ENCODE measurements at regions not wholly inside any gene's neighbourhood (a gene's known extent, or its start where the extent isn't known, plus 50 kb on each side); places are given as distances from the start of the nearest gene placed in this dataset.
"Not testable (repeated sequence)": the region's sequence is repeated elsewhere in the genome, so short reads cannot be mapped to it uniquely, and the experiment has no call there.

DNA sequence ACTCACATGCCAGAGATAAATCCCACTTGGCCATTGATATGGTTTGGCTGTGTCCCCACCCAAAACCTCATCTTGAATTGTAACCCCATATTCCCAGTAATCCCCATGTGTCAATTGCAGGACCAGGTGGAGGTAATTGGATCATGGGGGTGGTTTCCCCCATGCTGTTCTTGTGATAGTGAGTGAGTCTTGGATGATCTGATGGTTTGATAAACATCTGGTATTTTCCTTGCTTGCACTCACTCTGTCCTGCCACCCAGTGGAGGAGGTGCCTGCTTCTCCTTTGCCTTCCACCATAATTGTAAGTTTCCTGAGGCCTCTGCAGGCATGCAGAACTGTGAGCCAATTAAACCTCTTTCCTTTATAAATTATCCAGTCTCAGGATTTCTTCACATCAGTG, 50.4 kb upstream of the B3GAT2 start:
- ATAC-seq (replicated peaks); H3K4me1 Mint-ChIP-seq; H3K27ac Mint-ChIP-seq: not testable (repeated sequence)

DNA sequence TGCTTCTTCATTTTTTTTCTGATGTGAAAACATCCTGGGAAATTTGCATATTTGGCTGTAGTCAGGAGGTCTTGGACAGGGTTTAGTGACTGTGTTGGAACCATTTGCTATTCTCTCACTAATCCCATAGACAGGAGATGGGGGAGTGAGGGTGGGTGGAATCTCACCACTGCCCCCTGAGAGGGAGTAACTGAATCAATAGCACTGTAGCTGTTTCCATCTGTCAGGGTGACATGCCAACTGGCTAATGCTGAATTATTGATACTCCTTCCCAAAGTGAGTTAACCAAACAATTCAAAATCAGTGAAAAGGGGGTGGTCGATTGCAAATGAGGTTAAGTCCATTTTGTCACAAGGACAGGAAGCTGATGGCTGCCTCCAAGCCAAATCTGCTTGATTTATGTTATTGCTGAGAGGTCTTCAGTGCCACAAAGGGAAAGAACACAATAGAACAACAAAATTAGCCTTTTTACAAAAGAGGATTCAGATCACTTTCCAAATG, 55.1 kb upstream of the B3GAT2 start:
- ATAC-seq (replicated peaks) (no peak), DNase-seq (no peak)
- Mint-ChIP-seq H3K4me1 (peaks cover 4% of the 10 kb centered on the region in 2 donors), H3K27ac (no peak overlapping the region), H3K27me3 (peaks cover 16 to 42% of the 10 kb centered on the region in 2 donors), H3K36me3 (no peaks in the 10 kb centered on the region), H3K4me3 (no peak overlapping the region), H3K9me3 (peaks cover 0 to 2% of the 10 kb centered on the region in 2 donors)

More for the DNA sequence above, 50.4 kb upstream of the B3GAT2 start:
- DNase-seq, H3K4me3 Mint-ChIP-seq, H3K9me3 Mint-ChIP-seq, H3K36me3 Mint-ChIP-seq: not testable (repeated sequence)
- H3K27me3 Mint-ChIP-seq, result peaks cover 12 to 43% of the 10 kb centered on the region in 2 donors

DNA sequence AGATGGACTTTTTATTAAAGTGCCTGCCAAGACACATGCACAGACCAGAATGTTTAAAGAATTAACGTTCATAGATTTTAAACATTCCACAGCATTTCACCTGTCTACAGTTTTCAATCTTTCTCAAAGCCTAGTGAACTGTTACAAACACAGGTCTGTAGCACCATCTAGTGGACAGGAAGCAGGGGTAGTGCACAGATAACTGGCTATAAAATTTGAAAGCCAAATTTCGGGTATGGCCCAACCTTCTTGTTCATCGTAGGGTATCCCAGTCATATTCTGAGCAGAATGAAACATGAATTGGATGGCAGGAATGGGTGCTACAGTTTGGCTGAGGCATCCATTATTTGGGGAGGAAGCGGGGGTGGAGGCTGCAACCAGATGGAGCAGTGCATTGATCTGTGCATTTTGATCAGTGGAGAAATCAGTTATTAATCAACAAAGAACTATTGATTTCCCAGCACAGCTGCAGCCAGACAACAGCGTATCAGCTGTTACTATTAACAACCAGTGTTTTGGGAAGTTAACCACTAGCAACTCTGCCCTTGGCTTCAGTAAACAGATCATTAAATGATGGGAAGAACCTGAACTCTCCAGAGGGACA, 56.1 kb upstream of the B3GAT2 start:
- Mint-ChIP-seq H3K4me1 (peaks cover 4% of the 10 kb centered on the region in 2 donors), H3K9me3 (no peaks in the 10 kb centered on the region), H3K4me3 (no peak overlapping the region), H3K27ac (no peak overlapping the region), H3K27me3 (peaks cover 16 to 42% of the 10 kb centered on the region in 2 donors), H3K36me3 (no peaks in the 10 kb centered on the region)
- DNase-seq (peak; percentile 2), ATAC-seq (replicated peaks) (peak; percentile 89 to 94)

DNA sequence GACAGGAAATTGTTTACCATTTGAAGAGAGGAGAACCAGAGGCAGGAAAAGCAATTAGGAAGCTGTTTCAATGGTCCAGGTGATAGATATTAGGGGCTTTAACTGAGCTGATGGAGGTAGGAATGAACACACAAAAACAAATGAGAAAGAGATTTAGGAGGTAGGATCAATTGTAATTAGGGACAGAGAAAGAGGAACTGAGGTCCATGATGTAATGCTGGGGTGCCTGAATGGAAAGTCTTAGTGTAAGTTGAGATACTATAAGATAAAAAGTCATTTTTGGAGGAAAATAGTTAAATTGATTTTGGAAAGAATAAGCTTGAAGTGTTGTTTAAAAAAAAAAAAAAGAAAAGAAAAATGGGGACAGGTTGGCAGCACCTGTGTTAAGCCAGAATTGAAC, 58.5 kb upstream of the B3GAT2 start:
- H3K9me3 Mint-ChIP-seq, result peaks cover 0 to 2% of the 10 kb centered on the region in 2 donors
- no peak overlapping the region for H3K27ac Mint-ChIP-seq
- H3K4me1 Mint-ChIP-seq, result peaks cover 4% of the 10 kb centered on the region in 2 donors
- H3K27me3 Mint-ChIP-seq, result peaks cover 14 to 30% of the 10 kb centered on the region in 2 donors
- no peak overlapping the region for H3K4me3 Mint-ChIP-seq
- H3K36me3 Mint-ChIP-seq, result peaks cover 0 to 2% of the 10 kb centered on the region in 2 donors
- no peak for ATAC-seq (replicated peaks)
- DNase-seq, result no peak

DNA sequence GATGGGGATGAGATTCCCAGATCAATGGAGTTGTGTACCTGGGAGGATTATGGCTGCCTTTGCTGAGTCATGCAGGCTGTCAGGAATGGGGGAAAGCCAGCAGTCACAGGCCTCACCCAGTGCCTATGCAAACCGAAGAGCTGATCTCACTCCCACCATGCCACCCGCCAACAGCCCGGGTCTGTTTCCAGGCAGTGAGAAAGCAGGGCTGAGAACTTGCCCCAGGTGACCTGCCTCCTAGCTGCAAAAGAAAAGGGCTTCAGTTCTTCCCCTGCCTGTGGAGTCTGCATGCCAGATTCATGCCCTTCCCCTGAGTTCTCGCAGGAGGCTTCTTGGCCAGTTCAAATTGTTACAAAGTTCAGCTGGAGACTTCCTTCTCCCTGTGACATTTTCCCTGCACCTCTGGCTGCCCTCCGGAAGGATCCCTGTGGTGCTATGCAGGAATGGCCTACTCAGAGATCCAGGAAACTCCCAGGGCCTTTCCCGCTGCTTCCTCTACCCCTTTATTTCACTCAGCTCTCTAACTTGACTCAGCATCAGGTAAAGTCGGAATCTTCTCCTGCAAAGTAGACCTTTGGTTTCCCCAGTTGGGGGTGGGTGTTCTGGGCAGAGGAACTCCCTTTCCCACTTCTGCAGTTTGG, 71.5 kb upstream of the B3GAT2 start:
- DNase-seq (no peak), ATAC-seq (replicated peaks) (no peak)
- H3K36me3 Mint-ChIP-seq, result no peaks in the 10 kb centered on the region
- H3K27me3 Mint-ChIP-seq, result peaks cover 8 to 19% of the 10 kb centered on the region in 2 donors
- no peaks in the 10 kb centered on the region for H3K4me1 Mint-ChIP-seq
- H3K4me3 Mint-ChIP-seq, result no peak overlapping the region
- H3K27ac Mint-ChIP-seq, result no peak overlapping the region
- H3K9me3 Mint-ChIP-seq, result no peaks in the 10 kb centered on the region

DNA sequence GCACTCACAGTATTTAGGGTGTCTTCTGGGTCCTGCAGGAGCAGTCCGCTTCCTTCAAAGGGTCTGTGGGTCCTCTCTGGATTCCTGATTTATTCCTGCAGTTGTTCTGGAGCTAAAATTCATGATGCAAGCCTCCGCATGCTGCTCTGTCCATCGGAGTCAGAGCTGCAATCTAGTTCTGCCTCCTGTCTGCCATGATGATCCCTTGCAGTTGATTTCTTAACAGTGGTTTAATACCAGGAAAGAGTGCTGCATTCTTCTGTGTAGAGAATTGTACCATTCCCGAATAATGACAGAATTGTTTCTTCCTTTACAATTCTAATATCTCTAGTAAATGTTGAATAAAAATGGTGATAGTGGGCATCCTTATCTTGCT, 72.0 kb upstream of the B3GAT2 start:
- H3K9me3 Mint-ChIP-seq, result no peaks in the 10 kb centered on the region
- no peak for DNase-seq
- no peaks in the 10 kb centered on the region for H3K4me1 Mint-ChIP-seq
- no peak for ATAC-seq (replicated peaks)
- H3K4me3 Mint-ChIP-seq, result no peak overlapping the region
- H3K36me3 Mint-ChIP-seq, result no peaks in the 10 kb centered on the region
- peaks cover 8 to 19% of the 10 kb centered on the region in 2 donors for H3K27me3 Mint-ChIP-seq
- H3K27ac Mint-ChIP-seq, result no peak overlapping the region

DNA sequence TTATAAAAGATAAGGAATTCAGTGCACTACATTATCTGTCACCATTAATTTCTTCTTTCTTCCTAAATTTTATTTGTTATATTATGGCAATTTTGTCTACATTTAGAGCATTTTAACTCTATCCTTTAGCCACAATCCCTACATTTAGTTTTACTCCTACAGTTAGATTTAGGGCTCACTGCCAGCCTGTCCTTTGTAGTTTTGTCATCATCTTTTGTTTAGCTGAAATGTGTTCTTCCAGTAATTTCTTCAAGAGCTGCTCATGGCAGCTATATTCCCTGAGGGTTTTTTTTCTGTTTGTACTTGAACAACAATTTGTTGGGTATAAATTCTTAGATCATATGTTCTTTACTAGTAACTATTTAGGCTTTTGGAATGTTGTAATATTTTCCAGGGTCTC, 72.7 kb upstream of the B3GAT2 start:
- ATAC-seq (replicated peaks) (no peak), DNase-seq (no peak)
- Mint-ChIP-seq H3K4me3 (no peak overlapping the region), H3K27me3 (peaks cover 8 to 19% of the 10 kb centered on the region in 2 donors), H3K9me3 (no peaks in the 10 kb centered on the region), H3K36me3 (no peaks in the 10 kb centered on the region), H3K4me1 (no peaks in the 10 kb centered on the region), H3K27ac (no peak overlapping the region)

DNA sequence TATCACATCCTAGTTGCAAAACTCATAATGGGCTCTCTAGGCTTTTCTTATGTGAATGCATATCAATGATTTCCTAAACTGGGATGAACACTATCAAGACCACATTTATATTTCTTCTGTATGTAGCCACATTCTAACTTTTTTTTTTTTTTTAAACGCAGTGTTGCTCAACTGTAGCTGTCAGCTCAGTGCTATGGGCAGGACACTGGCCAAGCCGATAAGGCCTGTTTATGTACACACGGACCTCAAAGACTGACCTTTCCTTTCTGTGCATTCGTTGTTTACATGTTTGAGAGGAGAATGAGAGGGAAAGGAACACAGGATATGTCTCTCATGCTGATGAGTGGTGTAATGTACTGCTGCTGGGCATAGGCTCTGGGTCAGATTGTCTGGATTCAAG, 75.1 kb upstream of the B3GAT2 start:
- Mint-ChIP-seq H3K9me3 (no peaks in the 10 kb centered on the region), H3K27ac (no peak overlapping the region), H3K4me3 (no peak overlapping the region), H3K4me1 (no peaks in the 10 kb centered on the region), H3K27me3 (peaks cover 19 to 28% of the 10 kb centered on the region in 2 donors), H3K36me3 (no peaks in the 10 kb centered on the region)
- DNase-seq, result no peak
- ATAC-seq (replicated peaks), result no peak

DNA sequence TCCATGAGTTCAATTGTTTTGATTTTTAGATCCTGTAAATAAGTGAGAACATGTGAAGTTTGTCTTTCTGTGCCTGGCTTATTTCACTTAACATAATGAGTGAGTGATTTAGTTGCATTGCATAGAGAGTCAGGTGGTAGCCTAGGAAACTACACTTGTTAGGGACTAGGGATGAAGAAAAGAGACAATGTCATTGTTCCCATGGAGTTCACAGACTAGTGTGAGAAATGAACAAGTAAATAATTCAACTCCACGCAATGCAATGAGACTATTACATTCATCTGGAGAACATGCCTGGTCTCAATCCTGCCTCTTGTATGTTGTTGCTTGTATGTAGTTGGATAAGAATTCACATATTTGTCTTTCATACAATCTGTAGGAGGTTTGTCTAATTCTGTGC, 76.3 kb upstream of the B3GAT2 start:
- ATAC-seq (replicated peaks), result no peak
- H3K4me1 Mint-ChIP-seq, result no peaks in the 10 kb centered on the region
- H3K36me3 Mint-ChIP-seq, result no peaks in the 10 kb centered on the region

DNA sequence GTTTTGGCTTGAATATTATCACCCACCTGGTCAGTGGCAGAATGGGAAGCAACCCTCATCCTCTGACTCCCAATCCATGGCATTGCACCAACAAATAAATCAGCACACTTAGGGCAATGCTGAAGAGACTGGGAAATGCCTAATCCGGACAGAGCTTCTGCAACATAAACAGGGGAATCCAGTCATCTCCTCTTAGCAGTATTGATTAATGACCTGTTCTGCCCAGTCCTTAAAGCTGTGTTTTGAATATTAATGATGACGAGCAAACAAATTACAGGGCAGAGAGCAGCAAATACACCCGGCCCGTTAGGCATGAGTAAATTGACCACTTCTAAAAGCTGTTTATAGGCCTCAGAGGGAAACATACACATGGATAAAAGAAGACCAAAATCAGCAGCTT, 77.0 kb upstream of the B3GAT2 start:
- no peak overlapping the region for H3K4me3 Mint-ChIP-seq
- H3K36me3 Mint-ChIP-seq, result no peaks in the 10 kb centered on the region
- peaks cover 26 to 34% of the 10 kb centered on the region in 2 donors for H3K27me3 Mint-ChIP-seq
- ATAC-seq (replicated peaks) (no peak), DNase-seq (no peak)
- no peaks in the 10 kb centered on the region for H3K9me3 Mint-ChIP-seq
- H3K27ac Mint-ChIP-seq, result no peak overlapping the region
- H3K4me1 Mint-ChIP-seq, result no peaks in the 10 kb centered on the region

More for the DNA sequence above, 76.3 kb upstream of the B3GAT2 start:
- DNase-seq, result no peak
- Mint-ChIP-seq H3K4me3 (no peak overlapping the region), H3K9me3 (no peaks in the 10 kb centered on the region), H3K27me3 (peaks cover 20 to 33% of the 10 kb centered on the region in 2 donors), H3K27ac (no peak overlapping the region)

DNA sequence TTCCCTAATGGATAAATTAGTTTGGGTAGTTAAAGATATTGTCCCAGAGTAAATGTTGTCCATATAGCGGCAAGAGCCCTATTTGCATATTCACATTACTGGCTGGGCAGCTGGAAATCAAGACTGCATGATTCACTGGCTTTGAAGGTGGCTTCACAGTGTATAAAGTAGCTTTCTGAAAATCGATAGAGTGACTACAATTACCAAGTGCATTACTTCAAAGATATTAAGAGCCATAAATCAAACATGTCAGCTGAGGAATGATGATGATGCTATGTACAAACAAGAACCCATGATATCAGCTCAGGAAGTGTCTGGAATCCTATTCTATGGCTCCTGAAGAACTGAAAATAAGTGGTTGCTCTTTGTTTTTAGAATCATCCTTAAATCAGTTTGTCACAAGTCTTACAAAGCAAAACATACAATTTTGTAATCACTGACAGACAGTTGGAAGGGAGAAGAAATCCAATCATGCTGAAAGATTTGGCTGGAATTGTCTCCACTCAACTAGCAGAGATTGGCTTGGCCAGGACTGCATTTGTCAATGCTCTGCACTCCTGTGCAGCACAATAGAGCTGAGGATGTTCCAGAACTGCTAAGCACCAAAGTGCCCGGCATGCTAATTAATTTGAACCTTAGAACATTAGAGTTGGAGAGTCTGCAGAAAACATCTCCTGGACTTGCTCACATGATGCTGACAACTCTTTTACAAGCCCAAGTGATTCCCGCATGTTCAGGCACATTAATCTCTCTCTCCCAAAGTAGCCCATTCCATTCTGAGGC, 77.9 kb upstream of the B3GAT2 start:
- Mint-ChIP-seq H3K4me1 (no peaks in the 10 kb centered on the region), H3K4me3 (no peak overlapping the region), H3K27me3 (peaks cover 26 to 34% of the 10 kb centered on the region in 2 donors), H3K9me3 (no peaks in the 10 kb centered on the region), H3K27ac (no peak overlapping the region), H3K36me3 (no peaks in the 10 kb centered on the region)
- DNase-seq (no peak), ATAC-seq (replicated peaks) (no peak)

DNA sequence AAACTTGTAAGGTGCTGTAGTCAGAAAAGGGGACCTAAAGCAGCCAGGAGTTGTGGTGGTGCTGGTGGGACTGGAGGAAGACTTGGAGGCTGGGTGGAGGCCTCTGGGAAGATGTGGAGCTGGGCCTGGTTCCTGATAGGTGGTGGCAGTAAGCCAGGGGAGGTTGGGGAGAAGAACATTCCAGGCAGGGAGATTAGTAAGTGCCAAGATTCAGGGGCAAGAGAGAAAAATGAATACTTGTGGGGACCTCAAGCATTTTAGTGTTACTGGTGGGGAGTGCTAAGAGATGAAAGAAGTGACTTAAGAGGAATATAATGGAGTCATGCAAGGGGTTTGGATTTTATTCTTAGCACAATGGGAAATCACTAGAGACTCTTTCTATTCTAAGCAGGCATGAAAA, 79.0 kb upstream of the B3GAT2 start:
- no peak overlapping the region for H3K27ac Mint-ChIP-seq
- DNase-seq (no peak), ATAC-seq (replicated peaks) (no peak)
- peaks cover 23 to 42% of the 10 kb centered on the region in 2 donors for H3K27me3 Mint-ChIP-seq
- no peaks in the 10 kb centered on the region for H3K36me3 Mint-ChIP-seq
- no peaks in the 10 kb centered on the region for H3K4me1 Mint-ChIP-seq
- no peak overlapping the region for H3K4me3 Mint-ChIP-seq
- H3K9me3 Mint-ChIP-seq, result no peaks in the 10 kb centered on the region

DNA sequence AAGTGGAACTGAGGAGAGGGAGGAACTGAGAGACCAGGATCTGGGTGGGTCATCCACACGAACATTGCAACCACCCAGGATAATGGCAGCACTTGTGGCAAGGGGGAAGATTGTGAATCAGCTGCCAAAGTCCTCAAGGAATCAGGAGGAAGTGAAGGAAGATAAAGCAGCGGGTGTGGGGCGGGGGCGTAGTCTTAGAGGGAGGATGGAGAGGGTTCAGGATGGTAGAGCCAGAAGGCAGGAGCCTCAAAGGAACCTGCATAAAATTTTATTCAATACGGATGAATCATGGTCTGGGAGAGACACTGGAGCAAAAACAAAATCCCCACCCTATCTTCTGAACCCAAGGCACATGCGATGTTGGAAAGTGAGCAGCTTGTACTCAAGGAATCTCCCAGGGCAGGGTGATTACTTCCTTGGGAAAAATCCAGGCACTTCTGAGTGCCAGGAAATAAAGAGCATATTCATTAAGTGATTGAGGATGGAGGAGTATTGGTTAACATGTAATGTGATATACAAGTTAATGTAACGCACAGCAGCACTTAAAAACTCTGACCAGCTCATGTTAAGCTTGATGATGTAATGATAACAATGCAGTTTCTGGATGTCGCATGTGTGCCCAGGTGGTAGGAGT, 82.0 kb upstream of the B3GAT2 start:
- peaks cover 18 to 36% of the 10 kb centered on the region in 2 donors for H3K27me3 Mint-ChIP-seq
- H3K4me1 Mint-ChIP-seq, result peaks cover 0 to 2% of the 10 kb centered on the region in 2 donors
- no peak overlapping the region for H3K27ac Mint-ChIP-seq
- H3K36me3 Mint-ChIP-seq, result no peaks in the 10 kb centered on the region
- DNase-seq (no peak), ATAC-seq (replicated peaks) (no peak)
- no peaks in the 10 kb centered on the region for H3K9me3 Mint-ChIP-seq
- no peak overlapping the region for H3K4me3 Mint-ChIP-seq

DNA sequence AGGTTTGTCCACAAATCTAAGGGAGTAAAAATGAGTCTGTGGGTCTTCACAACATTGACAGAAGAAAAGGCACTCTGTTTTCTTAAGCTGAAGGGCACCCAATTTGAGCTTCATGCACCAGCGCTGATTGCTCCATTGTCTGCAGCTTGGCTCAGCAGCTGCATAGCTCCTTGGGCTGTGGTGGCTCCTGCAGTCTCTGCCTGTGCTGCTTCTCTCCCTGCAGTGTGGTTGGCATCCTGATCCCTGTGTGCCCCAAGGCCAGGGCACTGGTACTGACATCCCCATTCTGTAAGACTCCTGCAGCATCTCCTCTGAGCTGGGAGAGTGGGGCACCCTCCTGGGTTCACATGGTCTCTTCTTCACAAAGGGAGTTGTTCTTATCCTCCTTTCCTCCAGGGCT, 83.2 kb upstream of the B3GAT2 start:
- Mint-ChIP-seq H3K36me3 (no peaks in the 10 kb centered on the region), H3K4me3 (no peak overlapping the region), H3K9me3 (no peaks in the 10 kb centered on the region), H3K27ac (no peak overlapping the region), H3K27me3 (peaks cover 18 to 36% of the 10 kb centered on the region in 2 donors), H3K4me1 (peaks cover 0 to 3% of the 10 kb centered on the region in 2 donors)
- DNase-seq (no peak), ATAC-seq (replicated peaks) (no peak)

All from stimulated activated naive B cell treated with anti-CD40 and anti-IgM and Interleukin-4, amounts not matched to agents 10 μg/mL and 1 μg/mL and 100 μg/mL, for 72 hours (primary cell).